Hepatocyte (in vitro differentiated cells): ENCODE measurements at regions not wholly inside any gene's neighbourhood (a gene's known extent, or its start where the extent isn't known, plus 50 kb on each side); places are given as distances from the start of the nearest gene placed in this dataset.

ENCODE experiments used
- DNase-seq: peaks from one replicate; pipeline ENCODE4 v3.0.0-alpha.2; 2016; ENCODE audit warnings: low spot score
- H2AFZ ChIP-seq: fragments of 200-600 bp; sonication (generic); 2 replicates; pipeline ENCODE4 v1.6.0; 2016; ENCODE audit warnings: antibody characterized with exemption, mild to moderate bottlenecking
- H3K27ac ChIP-seq: fragments of 200-600 bp; sonication (generic); 2 replicates; pipeline ENCODE4 v1.5.1; 2016; ENCODE audit warnings: mild to moderate bottlenecking
- H3K27me3 ChIP-seq: fragments of 200-600 bp; sonication (generic); 2 replicates; pipeline ENCODE4 v1.6.1; 2016
- H3K36me3 ChIP-seq: fragments of 200-600 bp; sonication (generic); replicated peaks from 2 replicates; pipeline ENCODE4 v1.5.1; 2016; ENCODE audit warnings: low read depth; ENCODE audit not compliant: insufficient read depth
- H3K4me1 ChIP-seq: fragments of 200-600 bp; sonication (generic); 2 replicates; pipeline ENCODE4 v1.5.1; 2016; ENCODE audit warnings: mild to moderate bottlenecking, moderate library complexity; ENCODE audit not compliant: insufficient read depth
- H3K4me2 ChIP-seq: fragments of 200-600 bp; sonication (generic); 2 replicates; pipeline ENCODE4 v1.6.0; 2016
- H3K4me3 ChIP-seq: fragments of 200-600 bp; sonication (generic); 2 replicates; pipeline ENCODE4 v1.5.1; 2016; ENCODE audit warnings: mild to moderate bottlenecking
- H3K79me2 ChIP-seq: fragments of 200-600 bp; sonication (generic); 2 replicates; pipeline ENCODE4 v1.6.0; 2017; ENCODE audit warnings: mild to moderate bottlenecking
- H3K9me2 ChIP-seq: fragments of 200-600 bp; sonication (generic); replicated peaks from 2 replicates; pipeline ENCODE4 v1.6.0; 2017; ENCODE audit warnings: mild to moderate bottlenecking; ENCODE audit not compliant: insufficient read depth
- H3K9me3 ChIP-seq: fragments of 200-600 bp; sonication (generic); 2 replicates; pipeline ENCODE4 v1.5.1; 2016; ENCODE audit warnings: low read depth, mild to moderate bottlenecking
- H4K20me1 ChIP-seq: fragments of 200-600 bp; sonication (generic); 2 replicates; pipeline ENCODE4 v1.6.0; 2016; ENCODE audit warnings: mild to moderate bottlenecking; ENCODE audit not compliant: insufficient read depth, poor library complexity, severe bottlenecking
- CTCF ChIP-seq: fragments of 200-600 bp; sonication (generic); IDR thresholded peaks from 2 replicates; pipeline ENCODE4 v1.5.1; 2016; ENCODE audit warnings: antibody characterized with exemption, mild to moderate bottlenecking; ENCODE audit not compliant: poor library complexity
- EZH2 ChIP-seq: fragments of 200-600 bp; sonication (generic); IDR thresholded peaks from 2 replicates; pipeline ENCODE4 v1.6.1; 2016; ENCODE audit warnings: antibody characterized with exemption, mild to moderate bottlenecking, borderline replicate concordance
- EZH2phosphoT487 ChIP-seq: fragments of 200-600 bp; sonication (generic); IDR thresholded peaks from one replicate; pipeline ENCODE4 v1.6.1; 2018; ENCODE audit warnings: antibody characterized with exemption, mild to moderate bottlenecking, low read depth, moderate library complexity; ENCODE audit not compliant: unreplicated experiment, severe bottlenecking
- WGBS: methylation state at CpG from one replicate; pipeline ENCODE4 v1.1.6; 2016; ENCODE audit warnings: low lambda C conversion rate; ENCODE audit errors: missing lambda C conversion rate; 5-methylcytosine and 5-hydroxymethylcytosine counted together

- no peak overlapping the region for H3K4me3 ChIP-seq
- no peaks in the 10 kb centered on the region for H4K20me1 ChIP-seq
- H3K9me3 ChIP-seq: no peaks in the 10 kb centered on the region
- peak; percentile 8 for DNase-seq
- H3K4me1 ChIP-seq: no peaks in the 10 kb centered on the region
- no peaks in the 10 kb centered on the region for H3K79me2 ChIP-seq
- no peaks in the 10 kb centered on the region for H3K9me2 ChIP-seq
- H3K36me3 ChIP-seq: no peaks in the 10 kb centered on the region
- H3K4me2 ChIP-seq: peak overlapping the region; percentile 28
- H2AFZ ChIP-seq: peak overlapping the region; percentile 23
- H3K27ac ChIP-seq: no peak overlapping the region
- no peaks in the 10 kb centered on the region for H3K27me3 ChIP-seq
- TF ChIP-seq EZH2phosphoT487: no peak
- TF ChIP-seq CTCF: no peak
- no peak for TF ChIP-seq EZH2
- 40% methylated on average over 9 of the region's 9 CpGs for WGBS
These were observed 219.1 kb downstream of the PHLDA1 start for GRCh38 chr12:75812271-75813018.

- no peak overlapping the region for H3K4me2 ChIP-seq
- H3K36me3 ChIP-seq: no peaks in the 10 kb centered on the region
- H4K20me1 ChIP-seq: no peaks in the 10 kb centered on the region
- peaks cover 6% of the 10 kb centered on the region for H3K9me3 ChIP-seq
- H2AFZ ChIP-seq: no peak overlapping the region
- H3K4me3 ChIP-seq: no peak overlapping the region
- no peaks in the 10 kb centered on the region for H3K4me1 ChIP-seq
- no peak for TF ChIP-seq CTCF
- TF ChIP-seq EZH2phosphoT487: no peak
- no peak for TF ChIP-seq EZH2
- no peak overlapping the region for H3K27ac ChIP-seq
- H3K9me2 ChIP-seq: no peaks in the 10 kb centered on the region
- no peaks in the 10 kb centered on the region for H3K27me3 ChIP-seq
- WGBS: 63% methylated on average over 2 of the region's 2 CpGs
- DNase-seq: no peak
- no peaks in the 10 kb centered on the region for H3K79me2 ChIP-seq
These were observed 221.8 kb downstream of the PHLDA1 start for GRCh38 chr12:75809746-75810145.

- peaks cover 6% of the 10 kb centered on the region for H3K9me3 ChIP-seq
- no peaks in the 10 kb centered on the region for H3K4me1 ChIP-seq
- no peaks in the 10 kb centered on the region for H3K9me2 ChIP-seq
- H3K27ac ChIP-seq: no peak overlapping the region
- WGBS: 93% methylated on average over 1 of the region's 1 CpG
- H4K20me1 ChIP-seq: no peaks in the 10 kb centered on the region
- H2AFZ ChIP-seq: no peak overlapping the region
- TF ChIP-seq CTCF (no peak), EZH2 (no peak), EZH2phosphoT487 (no peak)
- H3K79me2 ChIP-seq: no peaks in the 10 kb centered on the region
- DNase-seq: no peak
- H3K4me3 ChIP-seq: no peak overlapping the region
- H3K27me3 ChIP-seq: no peaks in the 10 kb centered on the region
- no peak overlapping the region for H3K4me2 ChIP-seq
- no peaks in the 10 kb centered on the region for H3K36me3 ChIP-seq
These were observed 224.1 kb downstream of the PHLDA1 start for GRCh38 chr12:75807494-75807893.
